Aorta (tissue), 5 donors: ENCODE measurements at regions not wholly inside any gene's neighbourhood (a gene's known extent, or its start where the extent isn't known, plus 50 kb on each side); places are given as distances from the start of the nearest gene placed in this dataset.
"Not testable (repeated sequence)": the region's sequence is repeated elsewhere in the genome, so short reads cannot be mapped to it uniquely, and the experiment has no call there.

Experiments used
- ATAC-seq: fragments of 200-7000 bp; cut with Tn5 transposase; one replicate; pipeline ENCODE4 v1.9.1; 2022; ENCODE audit warnings: moderate library complexity; ENCODE audit not compliant: low FRiP score
- DNase-seq, 2 donors: peaks; one replicate each; pipeline ENCODE4 v3.0.0-alpha.2; 2020
- H3K27ac ChIP-seq, 2 donors: one replicate each; pipeline ENCODE4 v1.5.1; 2013; ENCODE audit warnings: low read length in 2 of 2, mild to moderate bottlenecking in 2 of 2, moderate library complexity in 2 of 2, control low read depth in 1 of 2, inconsistent platforms in 1 of 2, low read depth in 1 of 2
- H3K27me3 ChIP-seq, 2 donors: one replicate each; pipeline ENCODE4 v1.6.1; 2013; ENCODE audit warnings: control low read depth in 1 of 2, low read length in 1 of 2, mild to moderate bottlenecking in 1 of 2, moderate library complexity in 1 of 2; ENCODE audit not compliant: insufficient read depth in 2 of 2, control insufficient read depth in 1 of 2
- H3K36me3 ChIP-seq, 2 donors: one replicate each; pipeline ENCODE4 v1.6.1; 2013; ENCODE audit warnings: control low read depth in 1 of 2, low read length in 1 of 2, mild to moderate bottlenecking in 1 of 2; ENCODE audit not compliant: insufficient read depth in 2 of 2, control insufficient read depth in 1 of 2
- H3K4me1 ChIP-seq, 2 donors: one replicate each; pipeline ENCODE4 v1.6.1; 2013; ENCODE audit warnings: low read length in 2 of 2, control low read depth in 1 of 2, mild to moderate bottlenecking in 1 of 2, moderate library complexity in 1 of 2; ENCODE audit not compliant: insufficient read depth in 2 of 2, control insufficient read depth in 1 of 2
- H3K4me3 ChIP-seq, 2 donors: one replicate each; pipeline ENCODE4 v1.5.1; 2013; ENCODE audit warnings: low read length in 2 of 2, control low read depth in 1 of 2, mild to moderate bottlenecking in 1 of 2
- H3K9me3 ChIP-seq: one replicate; pipeline ENCODE4 v1.6.1; 2013; ENCODE audit warnings: mild to moderate bottlenecking, low read length; ENCODE audit not compliant: control insufficient read depth
- WGBS, 2 donors: extraction: QIAGEN DNeasy Blood & Tissue Kit; methylation state at CpG; one replicate each; pipeline ENCODE4 v1.1.7; 2013; 5-methylcytosine and 5-hydroxymethylcytosine counted together
- intact Hi-C, 2 donors: fragments of 100-400 bp; cut with DNase I; formaldehyde crosslinking; loops; one replicate each; pipeline versions ENCODE4 v1.14.2 to v1.15.0; 2022
- donor health status: healthy with polysubstance abuse.
- donor health status: Bipolar disorder and iron deficiency.
- donor health status: DM: no; HTN: no; CAD: no.
- donor health status: DM: no; HTN: no; CAD: no.
- donor health status: DM: yes; HTN: yes; CAD: no.

- H3K4me3 ChIP-seq, H3K36me3 ChIP-seq, DNase-seq, H3K9me3 ChIP-seq, H3K4me1 ChIP-seq, intact Hi-C loops, ATAC-seq, H3K27me3 ChIP-seq, H3K27ac ChIP-seq: not testable (repeated sequence)
- 61 to 90% methylated on average over 1 of the region's 1 CpG for WGBS, 2 donors
Measured at GRCh38 chr19:23984911-23985310, 70.2 kb downstream of the ZNF726 start.

GRCh38 chr19:23986623-23987022, 71.9 kb downstream of the ZNF726 start:
- Histone ChIP-seq H3K9me3 (no peaks in the 10 kb centered on the region), H3K27ac (no peak overlapping the region), H3K27me3 (no peaks in the 10 kb centered on the region), H3K36me3 (no peaks in the 10 kb centered on the region), H3K4me1 (no peaks in the 10 kb centered on the region), H3K4me3 (no peak overlapping the region)
- ATAC-seq (no peak), DNase-seq (no peak)
- WGBS, 2 donors: 96 to 100% methylated on average over 1 of the region's 1 CpG
- intact Hi-C loops: no loop called here

GRCh38 chr19:23991170-23991569, 76.5 kb downstream of the ZNF726 start:
- Histone ChIP-seq H3K27me3 (no peaks in the 10 kb centered on the region), H3K9me3 (no peaks in the 10 kb centered on the region), H3K27ac (no peak overlapping the region), H3K4me3 (no peak overlapping the region), H3K4me1 (no peaks in the 10 kb centered on the region), H3K36me3 (no peaks in the 10 kb centered on the region)
- ATAC-seq: no peak
- no peak for DNase-seq
- intact Hi-C loops: no loop called here
- WGBS, 2 donors: 76 to 89% methylated on average over 1 of the region's 1 CpG

- Histone ChIP-seq H3K4me1 (no peaks in the 10 kb centered on the region), H3K27ac (no peak overlapping the region), H3K4me3 (no peak overlapping the region), H3K27me3 (no peaks in the 10 kb centered on the region), H3K9me3 (no peaks in the 10 kb centered on the region), H3K36me3 (no peaks in the 10 kb centered on the region)
- 68 to 80% methylated on average over 3 of the region's 3 CpGs for WGBS, 2 donors
- ATAC-seq (no peak), DNase-seq (no peak)
- intact Hi-C loops: no loop called here
Measured at GRCh38 chr19:23992348-23992747, 77.7 kb downstream of the ZNF726 start.

GRCh38 chr19:23993440-23993839, 78.8 kb downstream of the ZNF726 start:
- DNase-seq (no peak), ATAC-seq (no peak)
- H3K27ac ChIP-seq: no peak overlapping the region
- H3K36me3 ChIP-seq: no peaks in the 10 kb centered on the region
- H3K4me1 ChIP-seq: no peaks in the 10 kb centered on the region
- 80 to 81% methylated on average over 2 of the region's 2 CpGs for WGBS, 2 donors
- H3K4me3 ChIP-seq: no peak overlapping the region
- H3K27me3 ChIP-seq: no peaks in the 10 kb centered on the region
- intact Hi-C loops: no loop called here
- H3K9me3 ChIP-seq: peaks cover 2% of the 10 kb centered on the region

- Histone ChIP-seq H3K36me3 (no peaks in the 10 kb centered on the region), H3K4me3 (no peak overlapping the region), H3K4me1 (no peaks in the 10 kb centered on the region), H3K9me3 (peaks cover 2% of the 10 kb centered on the region), H3K27ac (no peak overlapping the region), H3K27me3 (no peaks in the 10 kb centered on the region)
- 70 to 73% methylated on average over 7 of the region's 7 CpGs for WGBS, 2 donors
- DNase-seq (no peak), ATAC-seq (no peak)
- intact Hi-C loops: no loop called here
Measured at GRCh38 chr19:23996549-23996948, 81.9 kb downstream of the ZNF726 start.

GRCh38 chr19:23998568-23998967, 83.9 kb downstream of the ZNF726 start:
- no peak overlapping the region for H3K27ac ChIP-seq
- WGBS, 2 donors: 66 to 72% methylated on average over 2 of the region's 2 CpGs
- no peaks in the 10 kb centered on the region for H3K27me3 ChIP-seq
- no peaks in the 10 kb centered on the region for H3K36me3 ChIP-seq
- no peak for DNase-seq
- no peaks in the 10 kb centered on the region for H3K4me1 ChIP-seq
- peaks cover 2% of the 10 kb centered on the region for H3K9me3 ChIP-seq
- intact Hi-C loops: no loop called here
- ATAC-seq: no peak
- H3K4me3 ChIP-seq: no peak overlapping the region

GRCh38 chr19:23999821-24000610, 85.3 kb downstream of the ZNF726 start:
- no peaks in the 10 kb centered on the region for H3K27me3 ChIP-seq
- WGBS, 2 donors: 83 to 86% methylated on average over 9 of the region's 9 CpGs
- ATAC-seq: no peak
- H3K4me1 ChIP-seq: no peaks in the 10 kb centered on the region
- peaks cover 2% of the 10 kb centered on the region for H3K9me3 ChIP-seq
- no peak for DNase-seq
- intact Hi-C loops: no loop called here
- no peak overlapping the region for H3K4me3 ChIP-seq
- no peak overlapping the region for H3K27ac ChIP-seq
- H3K36me3 ChIP-seq: no peaks in the 10 kb centered on the region

- intact Hi-C loops: no loop called here
Measured at GRCh38 chr19:24000656-24001055, 86.0 kb downstream of the ZNF726 start.

More at GRCh38 chr19:24000656-24001055, 86.0 kb downstream of the ZNF726 start:
- no peaks in the 10 kb centered on the region for H3K27me3 ChIP-seq
- H3K9me3 ChIP-seq: peaks cover 2% of the 10 kb centered on the region
- no peaks in the 10 kb centered on the region for H3K36me3 ChIP-seq
- no peak overlapping the region for H3K4me3 ChIP-seq
- 94 to 95% methylated on average over 2 of the region's 2 CpGs for WGBS, 2 donors
- H3K4me1 ChIP-seq: no peaks in the 10 kb centered on the region
- ATAC-seq (no peak), DNase-seq (no peak)
- no peak overlapping the region for H3K27ac ChIP-seq
